Renal cortical epithelial cell (primary cell): ENCODE measurements at regions not wholly inside any gene's neighbourhood (a gene's known extent, or its start where the extent isn't known, plus 50 kb on each side); places are given as distances from the start of the nearest gene placed in this dataset.

ENCODE experiments used
- DNase-seq: peaks from one replicate; pipeline ENCODE4 v3.0.0-alpha.2; 2011; ENCODE audit warnings: low read depth

DNA sequence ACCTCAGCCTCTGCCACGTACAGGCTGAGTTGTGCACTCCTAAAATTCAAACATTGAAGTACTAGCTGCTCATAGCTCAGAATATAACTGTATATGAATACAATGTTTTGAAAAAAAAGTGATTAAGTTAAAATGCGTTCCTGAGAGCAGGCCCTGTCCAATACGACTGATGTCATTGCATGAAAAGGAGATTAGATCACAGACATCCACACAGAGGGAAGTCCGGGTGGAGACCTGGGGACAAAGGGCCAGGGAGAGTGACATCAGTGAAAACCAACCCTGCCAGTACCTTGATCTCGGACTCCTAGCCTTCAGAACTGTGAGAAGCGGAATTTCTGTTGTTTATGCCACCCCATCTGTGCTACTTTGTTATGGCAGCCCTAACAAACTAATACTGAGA, 311.4 kb upstream of the NR2F2 start:
- DNase-seq, result no peak

DNA sequence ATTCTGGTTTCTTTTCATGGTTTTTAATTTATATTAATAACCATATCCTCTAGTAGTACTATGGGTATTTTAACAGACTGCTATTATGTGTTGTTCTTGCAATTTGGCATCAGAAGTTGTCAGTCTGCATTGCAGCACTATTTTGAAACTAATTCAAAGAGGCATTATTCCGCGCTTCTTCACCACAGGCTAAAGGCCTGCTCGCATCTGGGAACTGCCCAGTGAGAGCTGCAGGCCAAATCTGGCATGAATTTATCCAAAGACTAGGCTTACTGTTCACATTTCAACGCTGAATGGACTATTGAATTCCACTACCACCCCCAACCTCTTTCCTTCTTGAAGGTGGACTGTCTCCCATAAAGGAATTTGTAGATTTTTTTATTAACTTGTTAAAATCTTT, 310.4 kb upstream of the NR2F2 start:
- DNase-seq, result no peak

DNA sequence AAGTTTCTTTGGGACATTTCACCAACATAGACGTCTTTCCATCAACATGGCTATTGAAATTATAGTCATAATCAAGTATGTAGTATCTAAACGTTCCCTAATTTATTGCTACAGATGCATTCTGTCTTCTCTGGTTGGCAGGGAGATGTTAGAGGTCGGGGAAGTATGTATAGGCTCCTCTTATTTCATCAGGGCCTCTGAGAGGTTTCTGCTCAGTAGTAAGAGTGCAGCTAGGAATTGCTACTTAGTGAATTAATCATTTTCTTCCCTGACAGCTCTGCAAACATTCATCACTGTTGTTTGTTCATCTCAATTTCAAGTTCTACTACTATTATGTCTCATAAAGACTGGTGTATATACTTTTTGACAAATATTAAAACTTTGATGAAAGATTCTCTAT, 309.7 kb upstream of the NR2F2 start:
- no peak for DNase-seq

DNA sequence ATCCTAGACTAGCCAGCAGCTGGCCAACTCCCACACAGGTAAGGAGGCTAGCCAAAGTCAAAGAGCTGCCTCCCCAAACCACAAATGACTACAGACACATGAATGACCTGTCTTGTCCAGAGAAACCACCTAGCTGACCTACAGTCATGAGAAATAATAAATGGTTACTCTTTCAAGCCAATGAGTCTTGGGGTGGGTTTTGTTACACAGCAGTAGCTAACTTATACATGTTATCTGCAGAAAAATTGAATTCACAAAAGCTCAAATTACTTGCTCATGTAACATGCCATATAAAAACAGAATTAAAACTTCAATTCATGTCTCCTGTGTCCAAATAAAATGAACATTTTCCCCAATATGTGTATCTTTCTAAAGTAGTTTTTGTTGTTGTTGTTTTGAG, 307.4 kb upstream of the NR2F2 start:
- no peak for DNase-seq

DNA sequence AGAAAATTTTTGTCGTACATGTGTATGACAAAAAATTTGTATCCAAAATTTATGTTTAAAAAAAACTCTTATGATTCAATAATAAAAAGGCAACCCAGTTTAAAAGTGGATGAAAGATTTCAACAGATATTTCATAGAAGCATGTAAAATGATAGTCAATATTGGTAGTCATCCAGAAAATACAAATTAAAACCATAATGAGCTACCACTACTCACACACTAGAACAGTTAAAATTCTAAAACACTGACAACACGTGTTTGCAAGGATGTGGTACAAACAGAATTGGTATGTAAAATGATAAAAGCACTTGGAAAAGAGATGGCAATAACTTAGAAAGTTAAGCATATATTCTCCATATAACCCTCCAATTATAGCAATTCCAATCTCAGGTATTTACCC, 303.0 kb upstream of the NR2F2 start:
- no peak for DNase-seq

DNA sequence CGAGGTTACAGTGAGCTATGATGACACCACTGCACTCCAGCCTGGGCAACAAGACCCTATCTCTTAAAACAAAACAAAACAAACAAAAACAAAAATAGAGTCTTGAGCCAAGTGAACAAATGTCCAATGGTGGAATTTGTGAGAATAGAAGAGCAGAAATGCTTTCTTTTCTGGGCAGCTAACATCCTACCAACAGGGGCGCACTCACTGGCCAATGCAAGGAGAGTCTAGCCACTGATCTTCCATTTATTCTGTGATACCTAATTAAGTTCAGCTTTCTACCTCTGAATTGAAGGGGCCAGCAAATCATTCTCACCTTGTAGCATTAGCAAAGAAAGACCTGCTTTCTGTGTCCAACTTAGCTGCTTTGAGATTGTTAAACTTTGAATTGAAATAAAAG, 301.9 kb upstream of the NR2F2 start:
- no peak for DNase-seq

DNA sequence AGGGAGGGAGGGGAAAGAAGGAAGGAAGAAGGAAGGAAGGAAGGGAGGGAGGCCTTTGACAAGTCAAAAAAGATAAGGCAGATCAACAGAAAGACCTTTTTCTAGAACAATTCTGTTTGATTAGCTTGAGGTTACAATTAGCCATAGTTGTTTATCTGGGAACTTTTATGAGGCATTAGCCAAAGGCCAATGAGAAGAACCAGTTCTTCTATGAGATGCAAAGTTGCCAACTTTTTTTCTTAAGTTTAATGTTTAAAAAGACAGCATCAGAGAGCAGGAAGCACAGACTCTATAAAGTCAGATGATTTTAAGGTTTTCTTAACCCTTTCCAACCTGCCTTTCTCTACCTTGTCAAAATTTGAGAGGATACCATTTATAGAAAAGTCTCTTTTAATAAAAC, 301.3 kb upstream of the NR2F2 start:
- DNase-seq, result peak; percentile 13

DNA sequence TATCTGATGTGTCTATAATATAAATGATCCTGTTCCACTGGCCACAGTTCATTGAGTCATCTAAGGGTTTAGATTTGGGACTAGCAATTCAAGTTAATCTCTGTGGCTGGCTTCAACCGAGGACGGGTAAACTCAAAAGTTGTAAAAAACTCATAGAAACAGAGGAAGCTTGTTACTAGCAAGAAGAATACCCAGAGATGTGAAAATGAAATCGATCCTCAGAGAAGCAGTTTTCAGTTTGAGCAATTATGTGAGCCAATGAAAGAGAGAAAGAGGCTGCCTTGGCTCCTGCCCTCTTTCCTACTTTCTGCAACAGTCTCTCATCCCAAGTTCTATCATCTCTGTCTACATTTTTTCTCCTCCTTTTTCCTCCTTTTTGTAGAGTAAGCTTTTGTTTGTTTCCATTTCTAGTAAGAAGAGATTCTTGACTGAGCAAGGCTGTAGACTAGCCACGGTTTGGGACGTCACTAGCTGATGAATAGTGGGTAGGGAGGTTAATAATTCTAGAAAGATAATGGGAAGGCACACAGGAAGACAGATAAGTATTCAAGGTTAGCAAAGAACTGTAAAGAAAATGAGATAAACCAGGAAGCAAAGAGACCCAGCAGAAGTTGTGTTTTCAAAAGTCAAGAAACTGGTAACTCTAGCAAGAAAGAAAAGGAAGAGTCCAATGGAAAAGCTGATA, 298.9 kb upstream of the NR2F2 start:
- no peak for DNase-seq

DNA sequence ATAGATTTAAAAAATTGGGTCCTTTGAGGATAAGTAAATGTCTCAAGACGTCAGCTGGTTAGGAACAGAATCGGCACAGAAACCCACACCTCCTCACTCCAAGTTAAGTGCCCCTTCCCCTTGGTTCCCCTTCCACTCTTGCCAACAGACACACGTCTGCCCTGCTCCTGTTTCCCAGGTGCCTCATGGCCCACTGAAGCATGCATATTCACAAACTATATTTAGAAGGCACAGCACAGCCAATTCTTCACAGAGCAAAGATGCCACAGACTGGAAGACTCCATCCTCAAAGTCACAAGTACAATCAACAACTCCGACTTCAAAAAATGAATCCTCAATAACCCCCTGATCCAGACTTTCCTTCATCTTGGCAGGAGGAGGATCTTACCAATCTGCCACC, 295.4 kb upstream of the NR2F2 start:
- no peak for DNase-seq

DNA sequence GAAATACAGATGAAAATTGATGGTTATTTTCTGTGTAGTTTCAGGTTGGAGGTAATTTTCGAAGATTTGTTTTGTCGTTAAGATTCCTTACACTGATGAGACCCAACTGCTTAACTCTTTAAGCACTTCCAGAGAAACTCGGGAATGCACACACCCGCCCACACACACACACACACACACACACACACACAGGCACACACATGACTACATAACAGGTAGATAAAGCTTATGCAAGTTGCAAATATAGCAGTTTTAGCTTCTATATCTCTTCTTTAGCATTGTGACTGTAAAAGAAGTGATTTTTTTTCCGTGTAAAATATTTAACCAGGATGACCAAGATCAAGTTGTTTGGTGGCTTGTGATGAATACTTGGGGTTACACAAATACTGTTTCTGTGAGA, 294.9 kb upstream of the NR2F2 start:
- DNase-seq, result peak; percentile 15

DNA sequence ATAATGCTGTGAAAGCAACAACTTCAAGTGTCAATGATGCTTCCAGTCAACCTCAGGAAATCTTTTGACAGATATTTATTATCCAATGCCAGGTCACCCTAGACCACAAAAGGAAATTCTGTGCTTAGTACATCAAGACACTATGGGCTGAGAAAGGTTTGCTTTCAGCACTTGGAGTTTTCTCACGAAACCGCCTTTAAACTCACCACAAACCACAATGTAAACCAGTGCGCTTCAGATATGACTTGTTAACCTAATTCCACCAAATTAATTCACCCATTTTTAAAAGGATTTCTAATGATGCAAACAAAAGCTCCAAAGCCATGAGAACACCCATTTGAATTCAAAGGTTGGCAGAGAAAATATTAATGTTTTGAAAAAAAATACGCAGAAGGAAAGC, 292.9 kb upstream of the NR2F2 start:
- DNase-seq, result peak; percentile 76

DNA sequence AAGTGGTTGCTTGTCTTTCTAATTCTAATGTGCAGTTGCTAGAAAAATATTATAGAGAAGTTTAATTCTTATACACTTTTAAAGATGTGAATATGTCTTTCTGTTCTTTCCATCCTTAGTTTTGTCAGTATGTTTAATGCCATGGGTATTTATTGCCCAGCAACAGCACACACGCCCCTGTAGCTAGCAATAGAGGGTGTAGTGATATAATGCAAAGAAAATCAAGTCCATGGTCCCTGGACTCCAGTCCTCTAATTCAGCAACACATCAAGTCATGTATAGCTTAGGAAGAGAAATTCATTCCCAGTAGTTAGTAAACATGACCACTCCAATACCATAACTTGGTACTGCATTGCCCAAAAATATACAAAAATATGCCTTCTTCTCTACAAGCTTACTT, 292.4 kb upstream of the NR2F2 start:
- DNase-seq, result no peak

DNA sequence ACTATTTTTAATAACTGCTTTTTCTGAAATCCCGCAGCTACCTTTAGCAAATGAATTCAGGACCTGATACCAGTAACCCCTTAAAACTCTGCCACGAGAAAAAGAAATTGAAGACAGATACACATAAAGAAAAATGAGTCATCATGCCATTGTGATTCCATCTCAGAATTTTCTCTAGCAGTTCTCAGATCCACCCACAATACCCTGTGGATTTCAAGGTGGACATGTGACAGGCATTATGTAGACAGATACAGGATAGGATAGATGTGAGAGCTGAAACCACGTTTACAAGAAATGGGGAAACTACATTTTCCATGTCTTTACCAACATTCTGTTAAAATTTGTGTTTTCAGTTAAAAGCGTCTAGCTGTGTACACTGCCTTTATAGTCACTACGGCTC, 291.9 kb upstream of the NR2F2 start:
- DNase-seq, result peak; percentile 37

DNA sequence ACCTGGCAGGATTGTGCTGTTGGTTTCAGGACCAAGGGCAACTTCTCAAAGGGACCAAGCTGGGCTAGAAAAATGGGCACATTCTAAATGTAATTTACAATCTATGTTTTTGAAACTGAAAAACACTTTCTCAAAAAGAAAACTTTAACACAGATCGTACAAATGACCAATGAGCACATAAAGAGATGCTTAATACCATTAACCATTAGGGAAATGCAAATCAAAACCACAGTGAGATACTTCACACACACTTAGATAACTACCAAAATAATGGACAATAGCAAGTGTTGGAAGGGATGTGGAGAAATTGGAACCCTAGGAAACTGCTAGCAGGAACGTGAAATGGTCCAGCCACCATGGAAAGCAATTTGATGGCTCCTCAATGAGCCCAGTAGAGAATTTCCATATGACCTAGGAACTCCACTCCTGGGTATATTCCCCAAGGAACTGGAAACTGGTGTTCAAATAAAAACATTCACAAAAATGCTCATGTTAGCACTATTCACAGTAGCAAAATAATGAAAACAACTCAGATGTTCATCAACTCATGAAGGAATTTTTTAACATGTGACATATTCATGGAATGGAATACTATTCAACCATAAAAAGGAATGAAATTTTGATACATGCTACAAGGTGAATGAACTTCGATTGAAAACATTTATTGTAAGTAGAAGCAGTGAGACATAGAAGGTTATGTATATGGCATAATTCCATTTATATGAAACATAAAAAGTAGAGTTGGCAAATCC, 288.3 kb upstream of the NR2F2 start:
- no peak for DNase-seq

DNA sequence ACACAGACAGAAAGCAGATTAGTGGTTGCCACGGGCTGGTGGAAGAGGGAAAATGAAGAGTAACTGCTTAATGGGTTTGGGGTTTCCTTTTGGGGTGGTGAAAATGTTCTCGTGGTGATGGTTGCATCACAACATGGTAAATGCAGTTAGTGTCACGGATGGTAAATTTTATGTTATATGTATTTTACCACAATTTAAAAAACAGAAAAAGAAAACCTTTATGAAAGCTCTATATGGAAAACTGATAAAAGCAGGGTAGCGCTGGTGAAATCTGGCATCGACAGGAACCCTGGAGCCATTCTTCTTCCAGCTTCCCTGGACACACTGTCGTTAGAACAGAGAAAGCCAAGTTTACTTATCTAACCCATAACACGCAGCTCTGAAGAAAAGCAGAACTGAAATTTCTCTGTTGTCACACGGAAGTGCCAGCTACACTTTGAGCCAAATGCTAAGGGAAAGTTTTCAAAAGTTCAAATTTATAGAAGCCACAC, 287.7 kb upstream of the NR2F2 start:
- DNase-seq, result no peak

DNA sequence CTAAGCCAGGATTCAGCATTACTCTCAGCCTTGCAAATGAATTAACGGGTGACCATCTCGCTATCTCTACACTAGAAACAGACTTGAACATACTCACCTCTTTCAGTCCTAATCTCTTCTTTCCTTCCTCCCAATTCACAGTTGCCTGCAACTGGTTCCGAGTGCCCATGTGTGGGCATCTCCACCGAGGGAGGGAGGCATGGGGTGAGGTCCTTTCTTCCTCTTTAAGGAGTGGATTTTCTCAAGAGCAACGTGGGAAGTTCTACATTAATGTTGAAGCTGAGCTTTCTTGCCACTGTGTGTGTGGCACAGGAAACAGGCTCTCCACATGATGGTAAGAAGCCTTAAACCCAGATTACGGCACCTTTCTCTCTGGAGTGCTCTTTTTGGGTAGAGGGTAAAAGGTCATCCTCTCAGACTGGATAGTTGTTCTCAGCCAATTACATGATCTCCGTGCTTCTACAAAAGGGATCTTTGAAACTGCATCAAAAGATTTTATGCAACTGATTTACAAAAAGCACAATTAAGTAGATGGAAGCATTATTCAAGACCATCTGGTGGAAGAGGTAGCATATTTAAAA, 286.8 kb upstream of the NR2F2 start:
- DNase-seq, result no peak

DNA sequence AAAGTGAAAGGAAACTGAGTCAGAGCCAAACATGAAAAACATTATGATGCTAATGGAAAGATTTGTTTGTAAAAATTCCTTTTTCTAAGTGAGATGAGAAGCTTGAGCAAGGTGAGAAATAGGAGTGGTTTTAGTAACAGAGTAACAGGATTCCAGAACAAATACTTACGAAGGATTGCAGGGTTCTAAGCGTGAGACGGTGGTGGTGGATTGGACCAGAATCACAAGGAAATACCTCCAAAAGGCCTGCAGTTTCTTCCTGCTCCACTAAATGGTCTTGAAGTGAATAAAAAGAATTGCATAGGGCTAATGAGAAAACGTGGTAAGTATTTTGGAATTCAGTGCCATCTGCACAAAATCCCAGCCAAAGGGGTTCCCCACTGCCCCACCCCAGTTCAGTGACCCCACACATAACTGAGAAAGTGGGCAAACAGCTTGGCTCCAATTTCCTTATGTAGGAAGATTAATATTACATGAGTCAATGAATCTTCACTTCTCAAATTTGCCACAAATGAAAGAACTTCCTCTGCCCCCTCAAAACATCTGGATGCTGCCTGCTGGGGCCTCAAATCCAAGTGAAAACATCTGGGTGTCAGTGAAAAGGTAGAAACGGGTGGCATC, 283.8 kb upstream of the NR2F2 start:
- DNase-seq, result peak; percentile 18

DNA sequence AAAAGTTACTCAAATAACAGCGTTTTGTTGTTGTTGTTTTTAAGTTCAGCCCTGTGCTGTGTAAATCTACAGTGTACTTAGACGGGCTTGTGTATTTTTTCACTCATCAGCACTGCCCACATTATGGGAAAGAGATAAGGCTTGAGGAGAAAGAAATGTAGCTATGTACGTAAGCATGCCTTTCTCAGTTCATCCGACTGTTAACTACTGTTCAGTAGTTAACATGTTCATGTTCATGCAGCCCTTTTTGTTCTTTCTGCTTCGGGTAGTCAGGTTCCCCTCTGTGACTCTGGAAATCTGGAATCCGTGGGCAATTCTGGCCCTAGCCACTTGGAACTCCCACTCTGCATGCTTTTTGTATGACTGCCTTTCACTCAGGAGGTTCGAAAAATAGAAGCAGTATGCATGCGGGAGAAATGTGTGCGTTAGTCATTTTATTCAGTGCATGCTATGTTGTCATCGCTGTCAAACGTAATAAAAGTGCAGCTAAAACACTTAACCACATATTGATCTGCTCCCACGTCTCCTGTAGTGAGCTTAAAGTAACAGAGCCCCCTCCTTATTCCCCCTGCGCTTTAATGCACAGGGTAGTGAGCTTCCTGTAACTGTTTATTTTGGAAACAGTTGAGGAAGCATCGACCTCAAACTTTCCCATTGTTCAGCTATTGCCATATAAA, 283.1 kb upstream of the NR2F2 start:
- peak; percentile 59 for DNase-seq

DNA sequence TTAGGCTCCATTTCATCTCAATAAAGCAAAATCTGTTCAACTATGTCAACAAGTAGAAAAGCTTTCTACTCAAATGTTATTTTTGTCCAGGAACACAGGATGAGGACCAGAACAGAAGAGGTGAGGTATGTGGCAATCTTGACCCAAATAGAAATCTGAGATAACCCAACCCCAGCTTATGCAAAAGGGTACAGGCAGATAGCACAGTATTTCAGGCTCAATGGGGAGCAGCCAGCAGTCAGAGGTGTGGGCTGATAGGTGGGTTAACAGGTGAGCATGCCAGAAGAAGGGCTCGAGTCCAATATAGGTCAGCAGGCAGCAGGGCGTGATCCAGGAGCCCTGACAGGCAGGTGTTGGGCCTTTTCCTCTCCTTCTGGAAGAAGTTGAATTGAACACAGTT, 281.2 kb upstream of the NR2F2 start:
- no peak for DNase-seq

DNA sequence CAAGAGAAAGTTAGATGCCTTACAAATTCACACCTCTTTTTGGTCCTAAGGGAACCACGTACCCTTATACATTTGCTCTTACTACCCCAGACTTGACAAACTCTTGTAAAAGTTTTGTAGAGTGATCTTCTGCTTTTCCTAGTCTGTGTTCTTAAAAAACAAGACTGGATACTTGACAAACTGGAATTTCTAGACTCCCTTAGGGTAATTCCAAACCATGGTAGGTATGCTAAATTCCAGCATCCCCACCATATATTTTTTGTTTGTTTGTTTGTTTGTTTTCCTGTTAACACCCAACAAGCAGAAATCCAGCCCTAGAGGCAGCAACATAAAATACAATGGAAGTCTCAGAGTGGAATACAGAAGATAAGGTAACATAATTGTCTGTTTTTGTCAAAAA, 280.7 kb upstream of the NR2F2 start:
- DNase-seq, result no peak

DNA sequence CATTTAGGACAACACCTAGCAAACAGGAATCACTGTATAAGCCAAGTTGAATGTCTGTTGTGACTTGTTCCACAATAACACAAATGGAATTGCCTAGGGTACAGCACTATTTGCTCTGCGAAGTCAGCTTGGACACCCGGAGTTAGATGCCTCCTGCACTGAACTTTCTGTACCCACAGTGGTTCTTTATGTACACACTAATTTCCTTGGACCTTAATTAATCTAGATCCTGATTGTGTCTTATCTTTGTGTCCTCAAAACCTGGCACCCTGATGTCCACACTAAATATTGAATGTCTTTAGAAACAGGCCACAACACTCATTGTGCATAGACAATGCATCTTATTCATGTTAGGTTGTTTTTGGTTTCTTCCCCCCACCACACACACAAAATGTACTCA, 278.9 kb upstream of the NR2F2 start:
- DNase-seq, result no peak

DNA sequence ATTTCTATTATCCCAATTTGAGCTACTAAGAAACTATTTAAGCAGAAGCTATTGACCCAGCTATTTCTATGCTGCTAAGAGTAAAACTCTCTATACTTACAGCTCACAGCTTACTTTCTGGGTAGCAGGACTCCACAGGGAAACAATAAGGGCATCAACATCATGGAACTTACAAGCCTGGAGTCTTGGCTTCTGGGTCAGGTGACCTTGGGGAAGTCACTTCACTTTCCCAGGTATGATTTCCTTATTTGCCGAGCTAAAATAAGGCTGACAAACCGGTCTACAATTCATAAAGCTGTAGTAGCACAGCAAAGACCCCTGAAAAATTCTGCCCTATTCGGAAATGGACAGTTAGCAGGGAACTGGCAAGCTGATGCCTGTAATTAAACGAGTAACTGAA, 278.3 kb upstream of the NR2F2 start:
- no peak for DNase-seq
